Erythroblast (primary cell): ENCODE measurements at regions not wholly inside any gene's neighbourhood (a gene's known extent, or its start where the extent isn't known, plus 50 kb on each side); places are given as distances from the start of the nearest gene placed in this dataset.
A peak's percentile ranks its signal among the peaks of the same experiment; 100 is the strongest.

Experiments
- DNase-seq, 2 experiments: peaks; one replicate each; lab custom pipeline; 2025; lab: John Stamatoyannopoulos, UW
- GATA1 ChIP-seq: IDR thresholded peaks from 2 replicates; pipeline ENCODE4 v1.6.1; 2011; ENCODE audit warnings: low read depth, mild to moderate bottlenecking, control low read depth, low read length, moderate library complexity
- POLR2A ChIP-seq: IDR thresholded peaks from 2 replicates; pipeline ENCODE4 v1.6.1; 2011; ENCODE audit warnings: mild to moderate bottlenecking, low read length

DNA sequence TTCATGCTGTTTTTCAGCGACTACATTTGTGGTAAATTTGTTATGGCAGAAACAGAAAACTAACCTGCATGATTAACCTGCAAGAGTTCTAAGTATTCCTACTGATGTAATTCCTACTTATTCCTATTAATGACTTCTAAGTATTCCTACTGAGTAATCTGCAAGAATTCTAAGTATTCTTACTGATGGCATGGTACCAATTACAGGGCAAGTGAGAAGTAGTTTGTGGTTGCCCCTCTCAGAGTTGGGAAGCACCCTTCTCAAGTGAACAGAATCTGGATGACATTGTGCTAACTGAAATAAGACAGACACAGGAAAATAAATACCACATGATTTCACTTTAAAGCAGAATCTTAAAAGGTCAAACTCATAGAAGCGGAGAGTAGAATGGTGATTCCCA, 100.9 kb upstream of the CPNE8 start:
- no peak for TF ChIP-seq POLR2A
- TF ChIP-seq GATA1: no peak
- no peak for DNase-seq

DNA sequence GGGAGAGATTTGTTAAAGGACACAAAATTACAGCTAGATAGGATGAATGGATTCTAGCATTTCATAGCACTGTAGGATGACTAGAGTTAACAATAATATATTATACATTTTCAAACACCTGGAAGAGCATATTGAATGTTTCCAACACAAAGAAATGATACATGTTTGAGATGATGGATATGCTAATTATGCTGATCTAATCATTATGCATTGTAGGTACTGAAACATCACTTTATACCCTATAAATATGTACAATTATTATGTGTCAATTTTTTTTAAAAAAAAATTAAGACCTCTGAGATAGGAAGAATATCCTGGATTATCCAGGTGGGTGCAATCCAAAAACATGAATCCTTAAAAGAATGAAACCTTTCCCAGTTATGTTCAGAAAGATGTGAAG, 100.3 kb upstream of the CPNE8 start:
- no peak for DNase-seq

DNA sequence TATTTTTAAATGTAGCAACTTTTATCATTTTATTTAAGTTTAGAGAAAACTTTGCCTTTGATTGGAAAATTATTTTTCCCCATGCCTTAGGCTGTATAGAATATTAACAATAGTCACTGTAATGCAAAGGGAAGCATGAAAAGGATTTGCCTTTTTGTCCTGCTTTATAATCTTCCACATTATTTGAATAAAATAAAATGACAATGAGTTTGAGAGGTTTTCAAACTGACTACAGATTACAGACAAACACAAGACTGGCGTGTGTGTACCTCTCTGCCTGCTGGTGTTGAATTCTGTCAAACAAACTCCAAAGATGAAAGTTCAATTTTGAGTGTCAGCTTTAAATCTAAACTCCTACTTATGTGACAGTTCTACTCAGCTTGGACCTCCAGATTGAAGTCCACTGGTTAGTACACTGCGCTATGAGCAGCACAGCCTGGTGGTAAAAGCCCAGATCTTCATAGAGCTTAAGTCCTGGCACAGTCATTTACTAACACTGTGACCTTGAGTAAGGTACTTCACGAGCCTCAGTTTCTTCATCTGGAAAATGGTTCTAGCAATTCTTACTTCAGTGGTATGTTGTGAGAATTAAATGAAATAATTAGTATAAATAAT, 98.3 kb upstream of the CPNE8 start:
- TF ChIP-seq POLR2A: no peak
- TF ChIP-seq GATA1: no peak
- peak; percentile 1 for DNase-seq

More for the DNA sequence above, 100.3 kb upstream of the CPNE8 start:
- no peak for TF ChIP-seq GATA1
- no peak for TF ChIP-seq POLR2A

DNA sequence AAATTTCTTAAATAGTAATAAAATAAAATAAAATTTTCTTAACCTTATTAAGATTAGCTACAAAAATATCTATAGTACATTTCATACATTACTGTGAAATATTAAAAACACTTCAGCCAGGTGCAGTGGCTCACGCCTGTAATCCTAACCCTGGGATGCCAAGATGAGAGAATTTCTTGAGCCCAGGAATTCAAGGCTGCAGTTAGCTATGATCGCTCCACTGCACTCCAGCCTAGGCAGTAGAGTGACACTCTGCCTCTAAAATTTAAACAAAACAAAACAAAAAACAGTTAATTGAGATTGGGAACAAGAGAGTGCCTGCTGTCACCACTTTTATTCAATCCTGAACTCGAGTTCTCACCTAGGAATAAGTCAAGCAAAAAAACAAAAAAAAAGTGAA, 95.0 kb upstream of the CPNE8 start:
- no peak for DNase-seq
- TF ChIP-seq GATA1 (no peak), POLR2A (no peak)

- no peak for DNase-seq
- TF ChIP-seq GATA1 (no peak), POLR2A (no peak)
These were observed 93.6 kb upstream of the CPNE8 start for GRCh38 chr12:38998887-38999482.

DNA sequence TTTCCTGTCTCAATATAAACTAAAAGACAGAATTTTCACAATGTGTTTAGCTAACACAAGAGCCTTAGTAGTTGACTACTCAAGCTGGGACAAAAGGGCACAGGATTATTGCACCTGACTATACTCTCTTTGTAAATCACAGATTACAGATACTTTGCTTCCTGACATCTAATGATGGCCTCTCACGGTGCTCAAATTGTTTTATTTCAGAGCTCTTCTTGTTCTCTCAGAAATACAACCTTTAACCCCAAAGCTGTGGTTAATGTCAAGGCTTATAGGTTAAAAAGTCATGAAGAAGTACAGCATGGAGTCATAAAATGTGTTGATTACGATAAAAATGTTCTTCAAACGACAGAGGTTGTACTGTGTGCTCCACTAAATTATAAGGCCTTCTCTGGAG, 89.9 kb upstream of the CPNE8 start:
- no peak for DNase-seq
- TF ChIP-seq GATA1 (no peak), POLR2A (no peak)

DNA sequence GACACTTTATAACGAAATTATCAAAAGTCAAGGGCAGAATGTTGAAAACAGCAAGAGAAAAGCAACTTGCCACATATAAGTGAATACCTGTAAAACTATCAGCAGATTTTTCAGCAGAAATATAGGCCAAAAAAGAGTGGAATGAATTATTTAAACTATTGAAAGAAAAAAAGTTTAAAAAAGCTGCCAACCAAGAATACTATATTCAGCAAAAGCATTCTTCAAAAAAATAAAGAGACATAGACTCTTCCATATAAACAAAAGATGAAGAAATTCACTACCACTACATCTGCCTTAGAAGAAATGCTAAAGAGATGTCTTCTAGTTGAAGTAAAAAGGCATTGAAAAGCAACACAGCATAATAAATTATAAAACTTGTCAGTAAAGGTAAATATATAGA, 80.6 kb upstream of the CPNE8 start:
- DNase-seq: no peak
- no peak for TF ChIP-seq POLR2A
- no peak for TF ChIP-seq GATA1

GRCh38 chr12:38984388-38984787, 79.0 kb upstream of the CPNE8 start:
- DNase-seq: no peak
- no peak for TF ChIP-seq POLR2A
- no peak for TF ChIP-seq GATA1

DNA sequence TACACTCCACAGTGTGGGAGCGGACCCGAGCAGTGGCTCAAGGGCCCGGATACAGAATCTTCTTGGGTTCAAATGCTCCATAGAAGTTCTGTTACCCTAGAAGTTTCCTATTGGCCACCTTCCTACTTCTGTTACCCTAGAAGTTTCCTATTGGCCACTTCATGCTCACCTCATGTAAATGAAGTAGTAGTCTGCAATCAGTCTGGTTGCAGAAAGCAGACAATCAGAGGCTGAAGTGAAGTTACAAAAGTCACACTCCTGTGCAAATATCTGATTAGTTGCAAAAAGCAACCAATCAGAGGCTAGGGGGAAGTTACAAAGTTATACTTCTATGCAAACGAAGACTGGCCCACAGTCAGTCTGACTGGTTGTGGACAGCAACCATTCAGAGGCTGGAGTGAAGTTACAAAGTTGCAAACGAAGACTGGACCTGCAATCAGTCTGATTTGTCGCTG, 77.8 kb upstream of the CPNE8 start:
- TF ChIP-seq POLR2A (no peak), GATA1 (no peak)
- DNase-seq: no peak

DNA sequence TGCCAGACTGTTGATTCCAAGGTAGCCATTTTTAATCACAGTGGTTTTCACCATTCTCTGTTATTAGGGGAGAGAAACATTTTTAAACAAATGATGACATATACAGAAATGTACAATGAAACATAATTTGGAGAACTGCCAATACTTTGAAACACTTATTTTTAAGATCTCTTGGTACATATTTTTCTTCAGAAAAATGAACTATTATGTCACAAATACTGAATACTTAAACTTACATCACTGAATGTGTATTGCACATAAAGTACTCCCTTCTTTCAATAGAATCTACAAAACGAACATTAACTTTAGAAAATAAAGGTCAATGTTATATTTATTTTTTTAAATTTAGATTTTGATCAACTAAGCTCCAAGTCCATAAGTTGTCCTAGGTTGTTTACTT, 71.7 kb upstream of the CPNE8 start:
- DNase-seq: no peak

GRCh38 chr12:38969706-38970105, 64.3 kb upstream of the CPNE8 start:
- no peak for DNase-seq
- TF ChIP-seq GATA1: no peak
- TF ChIP-seq POLR2A: no peak

More for the DNA sequence above, 71.7 kb upstream of the CPNE8 start:
- TF ChIP-seq POLR2A (no peak), GATA1 (no peak)

DNA sequence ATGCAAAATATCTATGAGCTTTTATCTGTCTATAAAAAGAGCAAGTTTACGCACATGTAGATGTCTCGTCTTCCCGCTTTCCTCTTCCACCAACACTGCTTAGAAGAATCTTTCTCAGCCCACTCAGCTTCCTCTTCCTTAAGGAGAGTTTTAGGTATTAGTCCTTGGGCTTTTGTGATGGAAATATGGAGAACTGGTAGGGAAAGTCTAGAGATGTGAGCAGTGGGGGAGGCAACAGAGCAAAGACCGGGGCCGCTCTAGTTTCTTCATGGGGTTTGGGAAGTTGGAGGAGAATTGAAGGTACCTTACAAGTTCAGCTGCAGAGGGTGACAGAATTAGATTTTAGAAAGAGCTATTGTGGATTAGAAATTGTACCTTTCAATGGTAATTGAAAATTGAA, 56.3 kb upstream of the CPNE8 start:
- no peak for DNase-seq
- TF ChIP-seq GATA1: no peak
- no peak for TF ChIP-seq POLR2A

DNA sequence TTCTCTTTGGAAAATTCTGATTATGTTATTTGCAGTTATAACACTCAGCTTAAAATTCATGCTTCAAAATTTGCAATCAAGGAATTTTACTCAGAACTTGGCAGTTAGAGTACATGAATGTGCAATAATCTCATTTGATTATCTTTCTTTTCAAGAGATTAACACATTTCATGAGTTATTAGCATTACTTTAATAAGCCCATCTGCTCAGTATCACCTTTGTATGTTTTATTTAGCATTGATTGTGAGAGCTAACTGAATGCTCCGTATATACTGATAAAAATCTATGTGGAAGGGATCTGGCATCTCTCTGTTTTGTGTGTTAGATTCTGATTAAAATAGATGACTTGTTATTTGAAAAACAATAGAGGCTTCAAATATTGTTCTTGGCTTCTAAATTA, 55.6 kb upstream of the CPNE8 start:
- DNase-seq: no peak
- TF ChIP-seq GATA1 (no peak), POLR2A (no peak)

GRCh38 chr12:38956337-38956736, 50.9 kb upstream of the CPNE8 start:
- no peak for TF ChIP-seq POLR2A

More at GRCh38 chr12:38956337-38956736, 50.9 kb upstream of the CPNE8 start:
- DNase-seq: no peak
